Gastrocnemius medialis (tissue), 4 donors: ENCODE measurements at regions not wholly inside any gene's neighbourhood (a gene's known extent, or its start where the extent isn't known, plus 50 kb on each side); places are given as distances from the start of the nearest gene placed in this dataset.
"Not testable (repeated sequence)": the region's sequence is repeated elsewhere in the genome, so short reads cannot be mapped to it uniquely, and the experiment has no call there.

Experiments used
- POLR2A ChIP-seq, 2 donors: fragments of 450-650 bp; IDR thresholded peaks; one replicate each; pipeline ENCODE4 v1.6.1; 2017; ENCODE audit warnings: antibody characterized with exemption in 2 of 2, mild to moderate bottlenecking in 2 of 2, moderate library complexity in 2 of 2
- TF ChIP-seq, protein P1 (sequence below), 5 experiments: fragments of 450-650 bp in 3 of 5; fragments of 200-600 bp in 2 of 5; sonication (generic) in 2 of 5; IDR thresholded peaks in 4 of 5; conservative IDR thresholded peaks in 1 of 5; 1 replicate in 4 of 5; 2 replicates in 1 of 5; pipeline ENCODE4 v1.5.1; 2016 to 2019; ENCODE audit warnings: antibody characterized with exemption in 5 of 5, mild to moderate bottlenecking in 3 of 5, moderate library complexity in 3 of 5

DNA sequence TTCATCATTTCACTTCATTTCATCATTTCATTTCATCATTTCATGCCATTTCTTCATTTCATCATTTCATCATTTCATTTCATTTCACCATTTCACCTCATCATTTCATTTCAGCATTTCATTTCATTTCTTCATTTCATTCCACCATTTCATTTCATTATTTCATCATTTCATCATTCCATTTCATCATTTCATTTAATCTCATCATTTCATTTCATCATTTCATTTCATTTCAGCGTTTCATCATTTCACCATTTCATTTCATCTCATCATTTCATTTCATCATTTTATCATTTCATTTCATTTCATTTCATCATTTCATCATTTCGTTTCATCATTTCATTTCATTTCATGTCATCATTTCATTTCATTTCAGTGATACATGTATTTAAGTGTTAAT, 492.2 kb downstream of the ZNF33B start:
- TF ChIP-seq, protein P1, sequence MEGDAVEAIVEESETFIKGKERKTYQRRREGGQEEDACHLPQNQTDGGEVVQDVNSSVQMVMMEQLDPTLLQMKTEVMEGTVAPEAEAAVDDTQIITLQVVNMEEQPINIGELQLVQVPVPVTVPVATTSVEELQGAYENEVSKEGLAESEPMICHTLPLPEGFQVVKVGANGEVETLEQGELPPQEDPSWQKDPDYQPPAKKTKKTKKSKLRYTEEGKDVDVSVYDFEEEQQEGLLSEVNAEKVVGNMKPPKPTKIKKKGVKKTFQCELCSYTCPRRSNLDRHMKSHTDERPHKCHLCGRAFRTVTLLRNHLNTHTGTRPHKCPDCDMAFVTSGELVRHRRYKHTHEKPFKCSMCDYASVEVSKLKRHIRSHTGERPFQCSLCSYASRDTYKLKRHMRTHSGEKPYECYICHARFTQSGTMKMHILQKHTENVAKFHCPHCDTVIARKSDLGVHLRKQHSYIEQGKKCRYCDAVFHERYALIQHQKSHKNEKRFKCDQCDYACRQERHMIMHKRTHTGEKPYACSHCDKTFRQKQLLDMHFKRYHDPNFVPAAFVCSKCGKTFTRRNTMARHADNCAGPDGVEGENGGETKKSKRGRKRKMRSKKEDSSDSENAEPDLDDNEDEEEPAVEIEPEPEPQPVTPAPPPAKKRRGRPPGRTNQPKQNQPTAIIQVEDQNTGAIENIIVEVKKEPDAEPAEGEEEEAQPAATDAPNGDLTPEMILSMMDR (IDR thresholded peaks at IDR 0.05 in 4 of 5, conservative IDR thresholded peaks at IDR 0.05 in 1 of 5) = not testable (repeated sequence)
- not testable (repeated sequence) for TF ChIP-seq POLR2A (IDR thresholded peaks at IDR 0.05)
